DOHH2 (cell line): ENCODE measurements at regions not wholly inside any gene's neighbourhood (a gene's known extent, or its start where the extent isn't known, plus 50 kb on each side); places are given as distances from the start of the nearest gene placed in this dataset.

Experiments used
- H3F3A ChIP-seq: fragments of 200-600 bp; sonication (generic), shearing (Covaris generic); 2 replicates; pipeline ENCODE4 v1.6.0; 2016; ENCODE audit warnings: antibody characterized with exemption, mild to moderate bottlenecking; ENCODE audit not compliant: control insufficient read depth, insufficient read depth
- H3K27ac ChIP-seq: fragments of 200-600 bp; sonication (generic); 2 replicates; pipeline ENCODE4 v1.5.1; 2014; ENCODE audit warnings: low read depth, mild to moderate bottlenecking, low read length, moderate library complexity
- H3K27me3 ChIP-seq: fragments of 200-600 bp; sonication (generic); 2 replicates; pipeline ENCODE4 v1.6.1; 2014; ENCODE audit warnings: mild to moderate bottlenecking, low read length, mixed read lengths; ENCODE audit not compliant: control insufficient read depth
- H3K36me3 ChIP-seq: fragments of 200-600 bp; sonication (generic); 2 replicates; pipeline ENCODE4 v1.6.1; 2014; ENCODE audit warnings: mild to moderate bottlenecking, low read length, moderate library complexity, mixed read lengths; ENCODE audit not compliant: control insufficient read depth
- H3K4me1 ChIP-seq: fragments of 200-600 bp; sonication (generic); 2 replicates; pipeline ENCODE4 v1.6.1; 2014; ENCODE audit warnings: mild to moderate bottlenecking, low read length, mixed read lengths; ENCODE audit not compliant: control insufficient read depth
- H3K4me2 ChIP-seq: fragments of 200-600 bp; sonication (generic); 2 replicates; pipeline ENCODE4 v1.6.0; 2014; ENCODE audit warnings: mild to moderate bottlenecking, low read length, moderate library complexity
- H3K4me3 ChIP-seq: fragments of 200-600 bp; sonication (generic); 2 replicates; pipeline ENCODE4 v1.5.1; 2014; ENCODE audit warnings: mild to moderate bottlenecking, low read length, mixed read lengths
- H3K79me2 ChIP-seq: fragments of 200-600 bp; sonication (generic); 2 replicates; pipeline ENCODE4 v1.6.1; 2014; ENCODE audit warnings: mild to moderate bottlenecking, low read length, mixed read lengths; ENCODE audit not compliant: control insufficient read depth
- H3K9me2 ChIP-seq: fragments of 200-600 bp; sonication (generic); replicated peaks from 2 replicates; pipeline ENCODE4 v1.6.1; 2014; ENCODE audit warnings: mild to moderate bottlenecking, low read length, mixed read lengths; ENCODE audit not compliant: control insufficient read depth
- H3K9me3 ChIP-seq: fragments of 200-600 bp; sonication (generic); 2 replicates; pipeline ENCODE4 v1.6.1; 2014; ENCODE audit warnings: antibody characterized with exemption, low read length, mixed read lengths; ENCODE audit not compliant: control insufficient read depth, insufficient read depth
- H4K20me1 ChIP-seq: fragments of 200-600 bp; sonication (generic); 2 replicates; pipeline ENCODE4 v1.6.0; 2014; ENCODE audit warnings: low read depth, mild to moderate bottlenecking, antibody characterized with exemption, low read length, moderate library complexity; ENCODE audit not compliant: control insufficient read depth, insufficient read depth
- EZH2phosphoT487 ChIP-seq: fragments of 200-600 bp; sonication (generic); IDR thresholded peaks from 2 replicates; pipeline ENCODE4 v1.6.1; 2017; ENCODE audit warnings: borderline replicate concordance, mild to moderate bottlenecking, antibody characterized with exemption, low read length, moderate library complexity, mixed read lengths
- TF ChIP-seq, protein P1 (sequence below): fragments of 200-600 bp; sonication (generic); IDR thresholded peaks from one replicate; pipeline ENCODE4 v1.5.1; 2014; ENCODE audit warnings: antibody characterized with exemption, mild to moderate bottlenecking, low read depth, low read length; ENCODE audit not compliant: poor library complexity, severe bottlenecking

DNA sequence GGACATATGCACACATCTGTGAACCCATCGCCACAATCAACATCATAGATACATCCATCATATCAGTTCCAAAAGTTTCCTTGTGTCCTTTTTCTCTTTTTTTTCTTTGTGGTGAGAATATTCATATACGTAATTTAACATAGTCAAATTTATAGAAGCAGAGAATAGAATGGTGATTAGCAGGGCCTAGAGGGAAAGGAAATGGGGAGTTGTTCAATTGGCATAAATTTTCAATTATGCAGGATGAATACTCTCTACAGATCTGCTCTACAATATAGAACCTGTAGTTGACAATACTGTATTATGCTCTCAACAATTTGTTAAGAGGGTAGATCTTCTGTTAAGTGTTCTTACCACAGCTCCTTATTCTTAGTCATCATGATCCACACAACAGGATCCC is 413.2 kb downstream of the SHISA9 start:
- no peaks in the 10 kb centered on the region for H3F3A ChIP-seq
- H3K4me1 ChIP-seq, result peaks cover 8% of the 10 kb centered on the region
- no peaks in the 10 kb centered on the region for H3K27me3 ChIP-seq
- TF ChIP-seq EZH2phosphoT487, result no peak
- TF ChIP-seq, protein P1, sequence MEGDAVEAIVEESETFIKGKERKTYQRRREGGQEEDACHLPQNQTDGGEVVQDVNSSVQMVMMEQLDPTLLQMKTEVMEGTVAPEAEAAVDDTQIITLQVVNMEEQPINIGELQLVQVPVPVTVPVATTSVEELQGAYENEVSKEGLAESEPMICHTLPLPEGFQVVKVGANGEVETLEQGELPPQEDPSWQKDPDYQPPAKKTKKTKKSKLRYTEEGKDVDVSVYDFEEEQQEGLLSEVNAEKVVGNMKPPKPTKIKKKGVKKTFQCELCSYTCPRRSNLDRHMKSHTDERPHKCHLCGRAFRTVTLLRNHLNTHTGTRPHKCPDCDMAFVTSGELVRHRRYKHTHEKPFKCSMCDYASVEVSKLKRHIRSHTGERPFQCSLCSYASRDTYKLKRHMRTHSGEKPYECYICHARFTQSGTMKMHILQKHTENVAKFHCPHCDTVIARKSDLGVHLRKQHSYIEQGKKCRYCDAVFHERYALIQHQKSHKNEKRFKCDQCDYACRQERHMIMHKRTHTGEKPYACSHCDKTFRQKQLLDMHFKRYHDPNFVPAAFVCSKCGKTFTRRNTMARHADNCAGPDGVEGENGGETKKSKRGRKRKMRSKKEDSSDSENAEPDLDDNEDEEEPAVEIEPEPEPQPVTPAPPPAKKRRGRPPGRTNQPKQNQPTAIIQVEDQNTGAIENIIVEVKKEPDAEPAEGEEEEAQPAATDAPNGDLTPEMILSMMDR, result no peak
- H3K9me3 ChIP-seq, result no peaks in the 10 kb centered on the region
- H3K36me3 ChIP-seq, result no peaks in the 10 kb centered on the region
- no peak overlapping the region for H3K4me3 ChIP-seq
- no peak overlapping the region for H3K4me2 ChIP-seq
- no peaks in the 10 kb centered on the region for H3K79me2 ChIP-seq
- H4K20me1 ChIP-seq, result no peaks in the 10 kb centered on the region
- H3K27ac ChIP-seq, result no peak overlapping the region
- H3K9me2 ChIP-seq, result no peaks in the 10 kb centered on the region

- Histone ChIP-seq H3K27me3 (no peaks in the 10 kb centered on the region), H3K4me2 (no peak overlapping the region), H4K20me1 (no peaks in the 10 kb centered on the region), H3K36me3 (no peaks in the 10 kb centered on the region), H3K9me3 (no peaks in the 10 kb centered on the region), H3K4me3 (no peak overlapping the region), H3K9me2 (no peaks in the 10 kb centered on the region), H3F3A (no peaks in the 10 kb centered on the region), H3K4me1 (peaks cover 8% of the 10 kb centered on the region), H3K27ac (no peak overlapping the region), H3K79me2 (no peaks in the 10 kb centered on the region)
- TF ChIP-seq, protein P1, result no peak
These were observed 414.4 kb downstream of the SHISA9 start for GRCh38 chr16:13315642-13316427.

GRCh38 chr16:13322336-13322735 is 420.9 kb downstream of the SHISA9 start:
- Histone ChIP-seq H3K4me2 (peak overlapping the region; percentile 39), H3F3A (no peaks in the 10 kb centered on the region)

More at GRCh38 chr16:13322336-13322735, 420.9 kb downstream of the SHISA9 start:
- H3K4me3 ChIP-seq, result 0 out of 2 replicates have a peak overlapping the region, but pooled peaks have one; percentile 4
- no peak for TF ChIP-seq EZH2phosphoT487
- TF ChIP-seq, protein P1, result no peak
- no peaks in the 10 kb centered on the region for H3K9me3 ChIP-seq
- H3K36me3 ChIP-seq, result no peaks in the 10 kb centered on the region
- H4K20me1 ChIP-seq, result no peaks in the 10 kb centered on the region
- no peaks in the 10 kb centered on the region for H3K79me2 ChIP-seq
- H3K9me2 ChIP-seq, result no peaks in the 10 kb centered on the region
- H3K27me3 ChIP-seq, result no peaks in the 10 kb centered on the region
- peak overlapping the region; percentile 47 for H3K27ac ChIP-seq
- peaks cover 17% of the 10 kb centered on the region for H3K4me1 ChIP-seq
